ENCODE measurements at regions not wholly inside any gene's neighbourhood (a gene's known extent, or its start where the extent isn't known, plus 50 kb on each side); places are given as distances from the start of the nearest gene placed in this dataset.

GRCh38 chr3:36175916-36176461 is 204.3 kb upstream of the STAC start:
- TF ChIP-seq CTCF (IDR thresholded peaks at IDR 0.05; ENCODE audit: low read length) (no peak), EZH2phosphoT487 (IDR thresholded peaks at IDR 0.05; ENCODE audit: low read length) (no peak)
